NCI-H128 (cell line): ENCODE measurements at regions not wholly inside any gene's neighbourhood (a gene's known extent, or its start where the extent isn't known, plus 50 kb on each side); places are given as distances from the start of the nearest gene placed in this dataset.

Experiments
- DNase-seq: peaks from one replicate; lab custom pipeline; 2025; ENCODE audit not compliant: unreplicated experiment; lab: John Stamatoyannopoulos, UW

- DNase-seq: no peak
Measured at GRCh38 chr20:39888310-39888709, 800.7 kb downstream of the MAFB start.

- no peak for DNase-seq
Measured at GRCh38 chr20:39886650-39887190, 802.3 kb downstream of the MAFB start.

- DNase-seq: no peak
Measured at GRCh38 chr20:39885975-39886649, 802.9 kb downstream of the MAFB start.

- DNase-seq: no peak
Measured at GRCh38 chr20:39882806-39883205, 806.2 kb downstream of the MAFB start.

GRCh38 chr20:39880890-39881289, 808.1 kb downstream of the MAFB start:
- no peak for DNase-seq

- no peak for DNase-seq
Measured at GRCh38 chr20:39879296-39879695, 809.7 kb downstream of the MAFB start.

GRCh38 chr20:39878809-39879208, 810.2 kb downstream of the MAFB start:
- no peak for DNase-seq

GRCh38 chr20:39878320-39878719, 810.7 kb downstream of the MAFB start:
- no peak for DNase-seq

- no peak for DNase-seq
Measured at GRCh38 chr20:39877788-39878187, 811.2 kb downstream of the MAFB start.

- peak; percentile 77 for DNase-seq
Measured at GRCh38 chr20:39876976-39877635, 811.9 kb downstream of the MAFB start.

GRCh38 chr20:39875492-39876110, 813.4 kb downstream of the MAFB start:
- no peak for DNase-seq

- DNase-seq: no peak
Measured at GRCh38 chr20:39874049-39874893, 814.8 kb downstream of the MAFB start.

GRCh38 chr20:39873286-39873685, 815.8 kb downstream of the MAFB start:
- no peak for DNase-seq

GRCh38 chr20:39871013-39871412, 818.0 kb downstream of the MAFB start:
- DNase-seq: no peak

- no peak for DNase-seq
Measured at GRCh38 chr20:39865446-39865845, 823.6 kb downstream of the MAFB start.

GRCh38 chr20:39862470-39862891, 826.6 kb downstream of the MAFB start:
- no peak for DNase-seq

- peak; percentile 45 for DNase-seq
Measured at GRCh38 chr20:39861381-39861780, 827.7 kb downstream of the MAFB start.

- no peak for DNase-seq
Measured at GRCh38 chr20:39857835-39858234, 831.2 kb downstream of the MAFB start.

GRCh38 chr20:39857187-39857586, 831.8 kb downstream of the MAFB start:
- DNase-seq: no peak

- no peak for DNase-seq
Measured at GRCh38 chr20:39855799-39856198, 833.2 kb downstream of the MAFB start.

- no peak for DNase-seq
Measured at GRCh38 chr20:39855056-39855455, 834.0 kb downstream of the MAFB start.
